SK-N-SH (cell line): ENCODE measurements at regions not wholly inside any gene's neighbourhood (a gene's known extent, or its start where the extent isn't known, plus 50 kb on each side); places are given as distances from the start of the nearest gene placed in this dataset.

Experiments used
- CTCF ChIA-PET: fragments of 300-600, 350-600 bp; formaldehyde crosslinking; extraction: SDS; loops from one replicate; lab custom pipeline; 2021; lab: Yijun Ruan, JAX
- POLR2A ChIA-PET: fragments of 350-600 bp; sonication (Branson Sonifier 250); formaldehyde crosslinking; extraction: SDS; loops from one replicate; lab custom pipeline; 2020; ENCODE audit warnings: antibody characterized with exemption, inconsistent platforms; lab: Yijun Ruan, JAX
- DNase-seq: peaks from one replicate; pipeline ENCODE4 v3.0.0; 2012
- H2AFZ ChIP-seq: fragments of 200-600 bp; sonication (generic); 2 replicates; pipeline ENCODE4 v1.8.1; 2016; ENCODE audit warnings: antibody characterized with exemption, mild to moderate bottlenecking, low read depth
- H3F3A ChIP-seq: fragments of 200-600 bp; sonication (generic); replicated peaks from 2 replicates; pipeline ENCODE3; 2016; ENCODE audit warnings: antibody characterized with exemption, mild to moderate bottlenecking; ENCODE audit not compliant: insufficient read depth
- H3K27ac ChIP-seq, 2 experiments: fragments of 200-500 bp in 1 of 2; fragments of 200-600 bp in 1 of 2; sonication (Bioruptor generic) in 1 of 2; sonication (generic), shearing (Covaris generic) in 1 of 2; 2 replicates each; pipeline versions ENCODE4 v1.5.1 to v1.6.1; 2014 to 2016; ENCODE audit warnings: low read depth in 2 of 2, inconsistent platforms in 1 of 2, low read length in 1 of 2, mild to moderate bottlenecking in 1 of 2, mixed read lengths in 1 of 2
- H3K27me3 ChIP-seq: fragments of 200-600 bp; sonication (generic), shearing (Covaris generic); 2 replicates; pipeline ENCODE4 v1.6.1; 2016; ENCODE audit warnings: mixed run types; ENCODE audit not compliant: insufficient read depth
- H3K36me3 ChIP-seq, 2 experiments: fragments of 200-500 bp in 1 of 2; fragments of 200-600 bp in 1 of 2; sonication (Bioruptor generic) in 1 of 2; sonication (generic) in 1 of 2; replicated peaks in 1 of 2; 2 replicates each; pipeline versions ENCODE3 to v1.5.1; 2014 to 2016; ENCODE audit warnings: low read length in 1 of 2, mild to moderate bottlenecking in 1 of 2; ENCODE audit not compliant: insufficient read depth in 2 of 2, control insufficient read depth in 1 of 2
- H3K4me1 ChIP-seq, 2 experiments: fragments of 200-500 bp in 1 of 2; fragments of 200-600 bp in 1 of 2; sonication (Bioruptor generic) in 1 of 2; sonication (generic), shearing (Covaris generic) in 1 of 2; 2 replicates each; pipeline versions ENCODE4 v1.5.1 to v1.6.1; 2014 to 2016; ENCODE audit warnings: low read depth in 1 of 2, low read length in 1 of 2, mixed run types in 1 of 2; ENCODE audit not compliant: insufficient read depth in 2 of 2, control insufficient read depth in 1 of 2
- H3K4me2 ChIP-seq: fragments of 200-600 bp; sonication (generic), shearing (Covaris generic); 2 replicates; pipeline ENCODE4 v1.6.1; 2017; ENCODE audit warnings: mixed run types
- H3K4me3 ChIP-seq, 2 experiments: fragments of 200-500 bp in 1 of 2; fragments of 200-600 bp in 1 of 2; sonication (Bioruptor generic) in 1 of 2; sonication (generic), shearing (Covaris generic) in 1 of 2; 2 replicates each; pipeline versions ENCODE4 v1.5.1 to v1.8.1; 2014 to 2016; ENCODE audit warnings: low read depth in 2 of 2, inconsistent platforms in 1 of 2, low read length in 1 of 2, mild to moderate bottlenecking in 1 of 2, mixed read lengths in 1 of 2, moderate library complexity in 1 of 2
- H3K79me2 ChIP-seq: fragments of 200-600 bp; sonication (generic); 2 replicates; pipeline ENCODE4 v1.8.1; 2017; ENCODE audit warnings: mild to moderate bottlenecking; ENCODE audit not compliant: insufficient read depth
- H3K9ac ChIP-seq: fragments of 200-600 bp; sonication (generic); 2 replicates; pipeline ENCODE4 v1.6.1; 2017; ENCODE audit warnings: mixed run types
- H3K9me2 ChIP-seq: fragments of 200-600 bp; sonication (generic); 2 replicates; pipeline ENCODE4 v1.6.1; 2017; ENCODE audit warnings: mixed run types
- H3K9me3 ChIP-seq: fragments of 200-600 bp; sonication (generic); 2 replicates; pipeline ENCODE4 v1.6.1; 2017; ENCODE audit warnings: mixed run types, mild to moderate bottlenecking, moderate library complexity
- H4K20me1 ChIP-seq: fragments of 200-600 bp; sonication (generic); 2 replicates; pipeline ENCODE4 v1.6.1; 2017; ENCODE audit warnings: mild to moderate bottlenecking, mixed run types; ENCODE audit not compliant: insufficient read depth
- EP300 ChIP-seq, 2 experiments: IDR thresholded peaks; 2 replicates each; pipeline versions ENCODE4 v1.4.0 to v1.6.1; 2012; ENCODE audit warnings: borderline replicate concordance in 1 of 2, low read depth in 1 of 2, low read length in 1 of 2
- EZH2phosphoT487 ChIP-seq: fragments of 200-600 bp; sonication (generic); IDR thresholded peaks from 2 replicates; pipeline ENCODE4 v1.6.1; 2017; ENCODE audit warnings: low read depth, mixed run types, mild to moderate bottlenecking, antibody characterized with exemption, moderate library complexity, borderline replicate concordance
- FOXM1 ChIP-seq: IDR thresholded peaks from 2 replicates; pipeline ENCODE4 v1.4.0; 2012; ENCODE audit warnings: low read depth, mild to moderate bottlenecking
- IRF3 ChIP-seq: fragments of 150-350 bp; IDR thresholded peaks from 2 replicates; pipeline ENCODE4 v1.6.1; 2016; ENCODE audit warnings: mild to moderate bottlenecking, low read depth, low read length
- MXI1 ChIP-seq: IDR thresholded peaks from 2 replicates; pipeline ENCODE4 v1.6.1; 2012; ENCODE audit warnings: mild to moderate bottlenecking, low read depth, low read length, improper control_type of control experiment
- PBX3 ChIP-seq: IDR thresholded peaks from 2 replicates; pipeline ENCODE4; 2012
- POLR2AphosphoS5 ChIP-seq: IDR thresholded peaks from 2 replicates; pipeline ENCODE4 v1.6.1; 2012; ENCODE audit warnings: low read depth, low read length
- RCOR1 ChIP-seq: fragments of 150-350 bp; IDR thresholded peaks from 2 replicates; pipeline ENCODE4 v1.6.1; 2017; ENCODE audit warnings: antibody characterized with exemption, low read length
- RFX5 ChIP-seq: IDR thresholded peaks from 2 replicates; pipeline ENCODE4 v1.6.1; 2012; ENCODE audit warnings: mild to moderate bottlenecking, improper control_type of control experiment, low read length
- SIN3A ChIP-seq: IDR thresholded peaks from 2 replicates; pipeline ENCODE4 v1.6.1; 2012; ENCODE audit warnings: low read depth, mild to moderate bottlenecking, low read length, moderate library complexity, borderline replicate concordance
- TCF12 ChIP-seq: IDR thresholded peaks from 2 replicates; pipeline ENCODE4 v1.4.0; 2012
- TEAD4 ChIP-seq: IDR thresholded peaks from 2 replicates; pipeline ENCODE4 v1.4.0; 2012; ENCODE audit warnings: mild to moderate bottlenecking, borderline replicate concordance; ENCODE audit not compliant: insufficient read depth
- USF1 ChIP-seq: IDR thresholded peaks from 2 replicates; pipeline ENCODE4 v1.4.0; 2012; ENCODE audit warnings: low read depth, borderline replicate concordance
- ZBTB33 ChIP-seq: IDR thresholded peaks from 2 replicates; pipeline ENCODE4 v1.4.0; 2012; ENCODE audit warnings: low read depth, borderline replicate concordance
- WGBS: methylation state at CpG from one replicate; pipeline ENCODE4 v1.1.6; 2017; ENCODE audit warnings: low lambda C conversion rate; 5-methylcytosine and 5-hydroxymethylcytosine counted together

GRCh38 chr18:27785815-27786471 lies 391.0 kb downstream of the CDH2 start:
- CTCF ChIA-PET = no interaction called here
- H3K9me3 ChIP-seq = no peaks in the 10 kb centered on the region
- H3F3A ChIP-seq = no peaks in the 10 kb centered on the region
- no peak overlapping the region for H3K27ac ChIP-seq
- H3K4me2 ChIP-seq = no peak overlapping the region
- no peak for DNase-seq
- H3K36me3 ChIP-seq = no peaks in the 10 kb centered on the region
- no peak overlapping the region for H2AFZ ChIP-seq
- no peak for TF ChIP-seq RCOR1
- no peak for TF ChIP-seq SIN3A
- no peak for TF ChIP-seq PBX3
- no peak for TF ChIP-seq ZBTB33
- TF ChIP-seq MXI1 = no peak
- TF ChIP-seq EP300 (IDR thresholded peaks at IDR 0.05; ENCODE audit: borderline replicate concordance in 1 of 2, low read depth in 1 of 2, low read length in 1 of 2) = no peak
- TF ChIP-seq EZH2phosphoT487 = no peak
- no peak for TF ChIP-seq FOXM1
- TF ChIP-seq TCF12 = no peak
- TF ChIP-seq IRF3 = no peak
- TF ChIP-seq USF1 = no peak
- TF ChIP-seq RFX5 = no peak
- TF ChIP-seq TEAD4 = no peak
- no peak for TF ChIP-seq POLR2AphosphoS5
- H3K4me1 ChIP-seq = no peaks in the 10 kb centered on the region; a peak in 1 of 4 replicates
- H3K9ac ChIP-seq = no peak overlapping the region
- 90% methylated on average over 16 of the region's 16 CpGs for WGBS
- H3K4me3 ChIP-seq = no peak overlapping the region
- no peaks in the 10 kb centered on the region for H4K20me1 ChIP-seq
- H3K27me3 ChIP-seq = no peaks in the 10 kb centered on the region
- POLR2A ChIA-PET = no interaction called here
- H3K9me2 ChIP-seq = no peaks in the 10 kb centered on the region
- H3K79me2 ChIP-seq = no peaks in the 10 kb centered on the region
